Fibroblast of skin of left biceps (primary cell): ENCODE measurements at regions not wholly inside any gene's neighbourhood (a gene's known extent, or its start where the extent isn't known, plus 50 kb on each side); places are given as distances from the start of the nearest gene placed in this dataset.

Experiments used
- DNase-seq, 2 experiments: peaks; one replicate each; pipeline ENCODE4 v3.0.0-alpha.2; 2013; ENCODE audit warnings: low read depth in 2 of 2

GRCh38 chr6:132244744-132245143 lies 156.5 kb downstream of the MOXD1 start:
- no peak for DNase-seq

GRCh38 chr6:132236744-132237143 lies 164.5 kb downstream of the MOXD1 start:
- no peak for DNase-seq

- no peak for DNase-seq
Measured at GRCh38 chr6:132236281-132236680, 165.0 kb downstream of the MOXD1 start.

DNA sequence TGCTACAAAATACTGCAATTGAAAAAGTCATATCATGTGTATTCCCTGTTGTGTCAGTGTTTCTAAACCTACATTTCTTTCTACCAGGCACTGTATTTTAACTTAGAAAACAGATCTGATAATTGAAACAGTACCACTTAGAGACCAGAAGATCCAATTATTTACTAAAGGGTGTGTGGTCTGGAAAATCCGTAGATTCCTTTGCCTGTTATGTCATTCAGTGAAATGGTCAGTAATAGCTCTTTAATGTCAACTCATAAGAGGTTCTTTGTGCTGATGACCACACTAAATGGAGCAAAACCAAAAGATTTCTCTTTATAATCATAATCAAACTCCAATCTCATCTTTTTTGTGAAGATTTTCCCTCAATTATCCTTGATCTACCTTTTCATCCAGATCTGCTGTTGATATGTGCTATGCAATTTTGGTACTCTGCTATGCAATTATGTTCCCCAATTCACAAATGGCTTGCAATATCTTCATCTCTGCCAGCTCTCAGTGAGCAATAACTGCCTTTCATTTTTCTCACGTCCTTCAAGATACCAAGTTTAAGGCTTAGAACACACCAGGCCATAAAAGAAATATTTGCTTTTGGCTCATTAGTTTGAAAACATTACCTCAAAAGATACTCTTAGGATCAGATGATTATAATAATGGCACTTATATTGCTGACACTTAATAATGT lies 165.5 kb downstream of the MOXD1 start:
- DNase-seq, result no peak

GRCh38 chr6:132234356-132234755 lies 166.9 kb downstream of the MOXD1 start:
- no peak for DNase-seq

GRCh38 chr6:132231121-132231884 lies 170.0 kb downstream of the MOXD1 start:
- DNase-seq, result no peak

- no peak for DNase-seq
Measured at GRCh38 chr6:132228894-132229293, 172.4 kb downstream of the MOXD1 start.

DNA sequence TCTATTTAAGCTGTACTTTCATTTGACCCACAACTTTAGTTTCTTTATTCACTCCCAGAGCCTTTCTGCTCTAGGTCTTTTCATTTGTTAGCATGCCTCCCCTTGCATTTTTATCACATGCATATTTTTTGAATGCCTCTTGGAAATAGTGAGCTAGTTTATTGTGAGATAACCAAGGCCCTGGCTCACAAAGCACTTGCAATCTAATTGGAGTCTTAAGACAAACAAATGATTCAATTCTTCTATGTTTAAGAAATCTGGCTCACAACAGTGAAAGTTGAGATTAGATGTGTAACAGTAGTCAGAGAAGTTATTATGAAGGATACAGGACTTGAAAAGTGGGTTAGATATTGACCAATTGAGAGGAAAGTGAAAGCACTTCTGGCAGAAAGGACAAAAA lies 173.4 kb downstream of the MOXD1 start:
- DNase-seq, result no peak

DNA sequence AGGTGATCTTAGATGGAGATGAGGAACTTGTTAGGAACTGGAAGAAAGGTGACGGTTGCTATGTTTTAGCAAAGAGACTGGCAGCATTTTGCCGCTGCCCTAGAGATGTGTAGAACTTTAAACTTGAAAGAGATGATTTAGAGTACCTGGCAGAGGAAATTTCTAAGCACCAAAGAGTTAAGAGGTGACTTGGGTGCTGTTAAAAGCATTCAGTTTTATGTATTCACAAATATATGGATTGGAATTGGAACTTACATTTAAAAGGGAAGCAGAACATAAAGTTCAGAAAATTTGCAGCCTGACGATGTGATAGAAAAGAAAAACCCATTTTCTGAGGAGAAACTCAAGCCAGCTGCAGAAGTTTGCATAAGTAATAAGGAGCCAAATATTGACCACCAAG lies 176.3 kb downstream of the MOXD1 start:
- DNase-seq, result no peak

GRCh38 chr6:132220800-132221199 lies 180.5 kb downstream of the MOXD1 start:
- no peak for DNase-seq

- DNase-seq, result no peak
Measured at GRCh38 chr6:132219901-132220300, 181.4 kb downstream of the MOXD1 start.

DNA sequence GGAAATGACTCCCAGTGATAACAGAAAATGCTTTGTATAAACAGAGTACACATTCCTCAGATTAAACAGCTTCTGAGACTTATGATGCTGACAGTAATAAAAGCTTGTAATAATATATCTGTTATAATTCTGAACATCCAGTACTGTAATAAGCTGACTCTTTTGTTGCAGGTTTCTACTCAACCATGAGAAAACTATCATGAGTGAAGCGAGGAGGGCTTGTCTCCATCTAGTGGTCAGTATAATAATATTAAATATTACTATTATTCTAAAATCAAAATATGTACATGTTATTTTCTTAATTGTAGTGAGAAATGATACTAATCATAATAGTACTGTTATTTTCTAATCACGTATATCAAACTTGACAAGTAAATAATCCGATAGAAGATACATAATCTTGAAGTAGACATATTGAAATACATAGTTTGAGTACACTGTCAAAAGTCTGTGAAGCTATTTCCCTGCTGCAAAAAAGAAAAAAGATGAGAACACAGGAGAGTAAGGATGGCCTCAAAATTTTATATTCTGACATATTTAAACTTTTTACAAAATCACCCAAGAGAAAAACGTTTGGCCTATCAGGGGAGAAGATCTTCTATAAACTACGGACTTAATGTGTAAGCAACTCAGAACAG lies 183.1 kb downstream of the MOXD1 start:
- no peak for DNase-seq

DNA sequence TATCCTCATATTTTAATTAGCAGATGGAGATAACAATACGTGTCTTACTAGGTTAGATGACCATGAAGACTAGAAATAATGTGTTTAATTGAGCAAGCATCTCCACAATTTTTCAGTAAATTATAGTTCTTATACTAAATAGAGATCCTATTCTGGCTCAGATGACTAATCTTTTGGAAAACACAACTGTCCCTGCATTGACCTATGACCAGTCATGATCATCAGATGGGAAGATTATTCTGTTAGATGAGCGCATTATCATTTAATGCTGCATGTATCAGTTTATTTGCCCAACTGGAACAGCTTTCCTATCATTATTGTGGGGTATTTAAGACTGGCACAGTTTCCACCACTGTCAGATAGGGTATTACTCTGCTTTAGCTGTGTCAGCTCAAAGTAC lies 185.5 kb downstream of the MOXD1 start:
- DNase-seq, result no peak

DNA sequence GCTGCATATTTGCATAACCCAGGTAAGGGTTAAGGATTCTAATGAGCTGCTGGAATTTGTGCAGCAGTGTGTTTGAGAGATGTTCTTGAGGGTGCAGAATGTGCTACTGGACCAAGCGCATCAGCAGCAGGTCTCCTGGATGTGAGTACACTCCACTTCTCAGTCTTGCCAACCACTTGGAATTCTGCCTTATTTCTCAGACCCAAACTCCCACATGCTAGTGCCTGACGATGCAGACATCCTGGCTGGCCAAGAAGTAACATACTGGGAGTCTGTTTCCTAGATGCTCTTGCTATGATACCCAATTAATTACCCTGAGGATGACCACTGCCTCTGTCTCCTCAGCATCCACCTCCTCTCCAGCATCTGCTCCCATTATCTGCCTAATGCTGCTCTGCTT lies 186.6 kb downstream of the MOXD1 start:
- no peak for DNase-seq

GRCh38 chr6:132213732-132214131 lies 187.5 kb downstream of the MOXD1 start:
- no peak for DNase-seq

DNA sequence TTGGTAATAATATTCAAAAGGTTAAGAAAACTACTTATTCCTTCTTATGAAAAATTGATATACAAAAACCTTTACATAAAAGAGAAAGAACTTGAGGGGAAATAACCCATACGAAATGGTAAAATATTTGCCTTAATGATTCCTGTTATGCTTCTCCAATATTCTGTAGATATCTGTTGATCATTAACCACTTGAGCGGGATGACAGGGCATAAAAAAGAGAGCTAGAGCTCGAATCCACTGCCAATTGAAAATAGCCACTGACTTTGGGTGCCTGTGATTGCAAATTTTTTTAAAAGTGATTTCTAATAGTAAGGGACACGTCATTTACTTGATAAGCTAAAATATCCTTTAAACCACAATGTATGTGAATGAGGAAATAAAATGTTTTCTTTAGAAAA lies 188.1 kb downstream of the MOXD1 start:
- DNase-seq, result no peak

- no peak for DNase-seq
Measured at GRCh38 chr6:132210886-132211563, 190.2 kb downstream of the MOXD1 start.

DNA sequence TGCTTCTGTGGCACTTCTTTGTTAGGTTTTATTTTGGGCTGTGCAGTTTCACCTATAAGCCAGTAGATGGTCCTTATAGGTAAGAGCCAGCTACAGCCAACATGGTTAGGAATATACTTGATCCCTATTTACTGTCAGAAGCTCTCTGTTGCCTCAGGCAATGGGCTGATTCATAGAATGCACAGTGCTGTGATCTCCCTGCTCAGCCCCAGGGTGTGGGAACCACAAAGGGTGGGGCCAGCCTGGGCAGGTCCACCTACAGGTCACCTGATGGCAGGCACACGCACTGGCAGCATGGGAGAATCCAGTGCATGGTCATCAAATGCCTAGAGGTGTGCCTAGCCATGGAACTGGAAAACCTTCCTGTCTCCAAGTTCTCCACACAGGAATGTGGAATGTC lies 191.9 kb downstream of the MOXD1 start:
- no peak for DNase-seq

GRCh38 chr6:132207991-132208390 lies 193.3 kb downstream of the MOXD1 start:
- DNase-seq, result no peak

- no peak for DNase-seq
Measured at GRCh38 chr6:132205946-132206345, 195.3 kb downstream of the MOXD1 start.

DNA sequence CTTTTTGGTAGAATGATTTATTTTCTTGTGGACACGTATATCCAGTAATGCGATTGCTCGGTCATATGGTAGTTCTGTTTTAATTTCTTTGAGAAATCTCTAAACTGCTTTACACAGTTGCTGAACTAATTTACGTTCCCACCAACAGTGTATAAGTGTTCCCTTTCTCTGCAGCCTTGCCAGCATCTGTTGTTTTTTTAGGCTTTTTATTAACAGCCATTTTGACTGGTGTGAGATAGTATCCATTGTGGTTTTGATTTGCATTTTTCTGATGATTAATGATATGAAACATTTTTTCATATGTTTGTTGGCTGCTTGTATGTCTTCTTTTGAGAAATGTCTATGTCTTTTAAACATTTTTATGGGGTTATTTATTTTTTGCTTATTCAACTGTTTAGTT lies 196.7 kb downstream of the MOXD1 start:
- peak in 1 of 2 experiments; percentile 38 for DNase-seq

GRCh38 chr6:132202574-132202973 lies 198.7 kb downstream of the MOXD1 start:
- DNase-seq, result peak in 1 of 2 experiments; percentile 44
